SJCRH30 (cell line): ENCODE measurements at regions not wholly inside any gene's neighbourhood (a gene's known extent, or its start where the extent isn't known, plus 50 kb on each side); places are given as distances from the start of the nearest gene placed in this dataset.

Experiments
- DNase-seq, 2 experiments: peaks; one replicate each; pipeline ENCODE4 v3.0.0-alpha.2; 2015 to 2020
- H3K27ac ChIP-seq: fragments of 250-450 bp; sonication (Bioruptor Pico); 2 replicates; pipeline ENCODE4 v1.5.1; 2020; ENCODE audit warnings: mild to moderate bottlenecking, moderate library complexity
- H3K27me3 ChIP-seq: fragments of 250-450 bp; sonication (Bioruptor Pico); 2 replicates; pipeline ENCODE4 v1.5.1; 2020; ENCODE audit warnings: mild to moderate bottlenecking, moderate library complexity
- H3K36me3 ChIP-seq: fragments of 250-450 bp; sonication (Bioruptor Pico); 2 replicates; pipeline ENCODE4 v1.5.1; 2020; ENCODE audit warnings: mild to moderate bottlenecking, moderate library complexity
- H3K4me1 ChIP-seq: fragments of 250-450 bp; sonication (Bioruptor Pico); 2 replicates; pipeline ENCODE4 v1.5.1; 2020; ENCODE audit warnings: mild to moderate bottlenecking, moderate library complexity
- H3K4me3 ChIP-seq: fragments of 250-450 bp; sonication (Bioruptor Pico); 2 replicates; pipeline ENCODE4 v1.5.1; 2020; ENCODE audit warnings: mild to moderate bottlenecking, moderate library complexity
- H3K9me3 ChIP-seq: fragments of 250-450 bp; sonication (Bioruptor Pico); replicated peaks from 2 replicates; pipeline ENCODE4 v1.5.1; 2020; ENCODE audit warnings: mild to moderate bottlenecking, moderate library complexity

DNA sequence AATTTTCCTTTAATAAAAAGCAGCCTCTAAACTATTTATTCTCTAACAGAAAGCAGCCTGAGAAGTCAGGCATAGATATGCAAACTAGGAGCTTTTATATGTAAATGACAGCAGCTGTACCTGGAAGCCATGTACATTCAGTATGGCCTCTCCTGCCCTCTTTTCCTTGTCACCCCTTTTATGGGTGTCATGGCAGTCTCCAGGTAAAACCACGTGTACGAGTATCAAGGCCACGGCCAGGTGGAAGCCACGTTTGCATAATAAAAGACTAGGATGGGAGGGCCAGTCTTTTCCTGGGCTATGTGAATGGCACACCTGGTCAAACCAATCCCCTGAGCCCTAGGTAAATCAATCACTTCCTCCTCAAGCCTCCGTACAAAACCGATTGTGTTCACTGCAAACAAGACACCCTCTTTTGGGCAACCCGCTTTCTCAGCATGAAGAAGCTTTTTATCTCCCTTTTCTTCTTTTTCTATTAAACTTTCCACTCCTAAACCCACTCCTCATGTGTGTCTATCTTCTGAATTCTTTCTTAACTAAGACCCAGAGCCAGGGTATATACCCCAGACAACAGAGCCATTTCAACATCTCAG lies 419.5 kb upstream of the CTNND2 start:
- DNase-seq = no peak
- H3K27ac ChIP-seq = no peak overlapping the region
- no peak overlapping the region for H3K4me3 ChIP-seq
- H3K36me3 ChIP-seq = no peaks in the 10 kb centered on the region
- no peaks in the 10 kb centered on the region for H3K9me3 ChIP-seq
- H3K4me1 ChIP-seq = no peaks in the 10 kb centered on the region
- no peaks in the 10 kb centered on the region for H3K27me3 ChIP-seq

- Histone ChIP-seq H3K27ac (no peak overlapping the region), H3K27me3 (no peaks in the 10 kb centered on the region), H3K9me3 (no peaks in the 10 kb centered on the region), H3K36me3 (no peaks in the 10 kb centered on the region), H3K4me3 (no peak overlapping the region), H3K4me1 (no peaks in the 10 kb centered on the region)
- no peak for DNase-seq
Observed at GRCh38 chr5:12322042-12322441, 417.8 kb upstream of the CTNND2 start.

DNA sequence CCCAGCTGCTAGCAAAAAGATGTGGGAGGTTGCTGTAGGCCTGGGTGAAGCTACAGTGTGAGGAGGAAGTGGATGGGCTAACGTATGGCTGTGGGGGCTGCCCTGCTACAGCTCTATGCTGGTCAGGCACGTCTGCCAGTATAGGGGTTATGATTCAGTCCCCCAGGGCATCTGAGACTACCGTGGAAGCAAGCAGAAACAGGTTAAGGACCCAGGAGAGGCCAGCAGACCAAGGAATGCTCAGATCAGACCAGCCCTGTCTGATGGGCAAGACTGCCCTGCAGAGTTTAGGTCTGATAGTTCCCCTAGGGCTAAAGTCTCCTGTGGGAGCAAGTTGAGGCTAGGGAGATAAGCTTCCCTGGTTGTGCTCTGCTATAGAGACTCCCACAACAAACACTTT lies 416.1 kb upstream of the CTNND2 start:
- DNase-seq = no peak
- no peaks in the 10 kb centered on the region for H3K27me3 ChIP-seq
- no peak overlapping the region for H3K27ac ChIP-seq
- H3K9me3 ChIP-seq = no peaks in the 10 kb centered on the region
- no peaks in the 10 kb centered on the region for H3K36me3 ChIP-seq
- H3K4me3 ChIP-seq = no peak overlapping the region
- no peaks in the 10 kb centered on the region for H3K4me1 ChIP-seq

GRCh38 chr5:12316812-12317211 lies 412.6 kb upstream of the CTNND2 start:
- H3K4me1 ChIP-seq = no peaks in the 10 kb centered on the region
- H3K27ac ChIP-seq = no peak overlapping the region
- H3K4me3 ChIP-seq = no peak overlapping the region
- H3K27me3 ChIP-seq = no peaks in the 10 kb centered on the region
- DNase-seq = no peak
- H3K9me3 ChIP-seq = no peaks in the 10 kb centered on the region
- H3K36me3 ChIP-seq = no peaks in the 10 kb centered on the region

GRCh38 chr5:12315461-12315860 lies 411.2 kb upstream of the CTNND2 start:
- DNase-seq = no peak
- Histone ChIP-seq H3K27ac (no peak overlapping the region), H3K36me3 (no peaks in the 10 kb centered on the region)

DNA sequence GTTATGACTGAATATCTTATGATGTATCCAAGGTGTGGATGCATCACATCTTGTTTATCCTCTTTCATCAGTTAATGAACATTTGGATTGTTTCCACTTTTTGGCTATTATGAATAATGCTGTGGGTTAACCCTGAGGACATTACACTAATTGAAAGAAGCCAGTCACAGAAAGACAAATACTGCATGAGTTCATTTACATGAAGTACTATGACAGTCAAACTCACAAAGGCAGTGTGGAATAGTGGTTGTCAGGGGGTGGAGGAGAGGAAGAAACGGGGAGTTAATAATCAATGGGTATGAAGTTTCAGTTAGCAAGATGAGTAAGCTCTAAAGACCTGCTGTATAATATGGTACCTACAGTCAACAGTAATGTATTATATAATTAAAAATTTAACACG lies 409.4 kb upstream of the CTNND2 start:
- H3K9me3 ChIP-seq = no peaks in the 10 kb centered on the region
- no peaks in the 10 kb centered on the region for H3K4me1 ChIP-seq
- DNase-seq = no peak
- H3K27me3 ChIP-seq = no peaks in the 10 kb centered on the region
- H3K36me3 ChIP-seq = no peaks in the 10 kb centered on the region
- H3K4me3 ChIP-seq = no peak overlapping the region
- H3K27ac ChIP-seq = no peak overlapping the region

More at GRCh38 chr5:12315461-12315860, 411.2 kb upstream of the CTNND2 start:
- no peaks in the 10 kb centered on the region for H3K27me3 ChIP-seq
- H3K9me3 ChIP-seq = no peaks in the 10 kb centered on the region
- no peak overlapping the region for H3K4me3 ChIP-seq
- H3K4me1 ChIP-seq = no peaks in the 10 kb centered on the region

GRCh38 chr5:12312343-12312742 lies 408.1 kb upstream of the CTNND2 start:
- Histone ChIP-seq H3K4me3 (no peak overlapping the region), H3K27me3 (no peaks in the 10 kb centered on the region), H3K27ac (no peak overlapping the region), H3K9me3 (no peaks in the 10 kb centered on the region), H3K4me1 (no peaks in the 10 kb centered on the region), H3K36me3 (no peaks in the 10 kb centered on the region)
- no peak for DNase-seq

DNA sequence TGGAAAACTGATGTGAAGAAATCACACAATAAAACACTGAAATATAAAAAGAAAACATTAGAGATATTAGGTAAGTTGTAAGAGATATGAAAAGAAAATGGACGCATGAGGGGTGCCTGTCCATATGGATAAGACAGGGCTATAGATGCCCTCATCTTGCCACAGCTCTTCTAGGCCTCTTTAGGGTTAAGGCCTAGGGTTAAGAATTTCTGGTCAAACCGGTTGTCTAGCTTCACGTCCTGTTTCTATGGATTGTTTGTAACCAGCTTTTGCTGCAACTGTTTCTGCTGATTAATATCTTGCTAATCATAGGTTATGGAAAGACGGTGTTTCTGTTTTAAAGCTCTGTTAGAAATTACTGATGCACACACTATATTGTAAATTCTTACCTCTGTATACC lies 389.9 kb upstream of the CTNND2 start:
- H3K36me3 ChIP-seq = no peaks in the 10 kb centered on the region
- H3K4me3 ChIP-seq = no peak overlapping the region
- no peaks in the 10 kb centered on the region for H3K27me3 ChIP-seq
- H3K27ac ChIP-seq = no peak overlapping the region
- H3K9me3 ChIP-seq = no peaks in the 10 kb centered on the region
- no peaks in the 10 kb centered on the region for H3K4me1 ChIP-seq
- DNase-seq = no peak

- no peaks in the 10 kb centered on the region for H3K4me1 ChIP-seq
- H3K4me3 ChIP-seq = no peak overlapping the region
- DNase-seq = peak; percentile 1 to 50
- no peaks in the 10 kb centered on the region for H3K27me3 ChIP-seq
- H3K9me3 ChIP-seq = no peaks in the 10 kb centered on the region
- H3K27ac ChIP-seq = no peak overlapping the region
- no peaks in the 10 kb centered on the region for H3K36me3 ChIP-seq
Observed at GRCh38 chr5:12292610-12293204, 388.5 kb upstream of the CTNND2 start.

- Histone ChIP-seq H3K4me1 (no peaks in the 10 kb centered on the region), H3K36me3 (no peaks in the 10 kb centered on the region), H3K9me3 (no peaks in the 10 kb centered on the region), H3K27me3 (no peaks in the 10 kb centered on the region), H3K4me3 (no peak overlapping the region), H3K27ac (no peak overlapping the region)
- no peak for DNase-seq
Observed at GRCh38 chr5:12284604-12285003, 380.4 kb upstream of the CTNND2 start.

- Histone ChIP-seq H3K27me3 (no peaks in the 10 kb centered on the region), H3K4me1 (no peaks in the 10 kb centered on the region), H3K9me3 (no peaks in the 10 kb centered on the region), H3K4me3 (no peak overlapping the region), H3K27ac (no peak overlapping the region), H3K36me3 (no peaks in the 10 kb centered on the region)
- DNase-seq = no peak
Observed at GRCh38 chr5:12277504-12278192, 373.4 kb upstream of the CTNND2 start.

- Histone ChIP-seq H3K4me3 (no peak overlapping the region), H3K27ac (no peak overlapping the region), H3K27me3 (no peaks in the 10 kb centered on the region), H3K36me3 (no peaks in the 10 kb centered on the region), H3K9me3 (no peaks in the 10 kb centered on the region), H3K4me1 (no peaks in the 10 kb centered on the region)
- DNase-seq = no peak
Observed at GRCh38 chr5:12274236-12274635, 370.0 kb upstream of the CTNND2 start.

DNA sequence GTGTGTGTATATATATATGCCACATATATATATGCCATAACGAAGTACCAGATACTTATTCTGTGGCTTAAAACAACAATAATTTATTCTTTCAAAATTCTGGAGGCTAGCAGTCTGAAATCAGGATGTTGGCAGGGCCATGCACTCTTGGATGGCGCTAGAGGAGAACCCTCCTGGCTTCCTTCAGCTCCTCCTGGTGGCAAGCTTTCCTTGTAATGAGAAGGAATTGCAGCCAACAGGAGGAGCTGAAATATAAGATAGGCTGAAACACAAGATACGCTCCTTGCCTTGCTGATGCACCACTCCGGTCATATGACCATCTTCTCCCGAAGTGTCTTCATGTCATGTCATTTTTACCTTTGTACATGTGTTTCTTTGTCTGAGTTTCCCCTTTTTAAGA lies 368.1 kb upstream of the CTNND2 start:
- H3K36me3 ChIP-seq = no peaks in the 10 kb centered on the region
- H3K9me3 ChIP-seq = no peaks in the 10 kb centered on the region
- H3K4me3 ChIP-seq = no peak overlapping the region
- DNase-seq = no peak
- H3K27me3 ChIP-seq = no peaks in the 10 kb centered on the region
- H3K27ac ChIP-seq = no peak overlapping the region
- no peaks in the 10 kb centered on the region for H3K4me1 ChIP-seq

DNA sequence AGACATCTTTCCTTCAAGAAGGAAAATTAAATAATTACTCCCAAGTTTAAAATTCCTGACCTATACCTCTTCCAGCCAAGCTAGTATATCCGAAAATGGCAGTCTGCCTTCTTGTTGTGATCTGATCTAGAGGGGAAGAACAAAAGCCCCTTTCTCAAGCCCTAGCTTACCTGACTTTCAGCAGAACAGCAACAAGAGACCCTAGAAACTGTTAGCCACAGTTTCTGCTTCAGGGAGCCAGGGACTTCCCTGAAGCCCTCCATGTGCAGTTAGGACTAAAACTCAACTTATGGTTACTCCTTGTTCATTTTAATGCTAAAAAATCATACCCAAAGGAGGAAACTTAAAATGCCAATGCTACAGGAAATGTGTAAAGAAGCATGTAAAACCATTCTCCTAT lies 366.7 kb upstream of the CTNND2 start:
- Histone ChIP-seq H3K27ac (no peak overlapping the region), H3K4me3 (no peak overlapping the region), H3K36me3 (no peaks in the 10 kb centered on the region), H3K9me3 (no peaks in the 10 kb centered on the region), H3K27me3 (no peaks in the 10 kb centered on the region), H3K4me1 (no peaks in the 10 kb centered on the region)
- DNase-seq = no peak

- Histone ChIP-seq H3K4me3 (no peak overlapping the region), H3K4me1 (no peaks in the 10 kb centered on the region), H3K9me3 (no peaks in the 10 kb centered on the region), H3K36me3 (no peaks in the 10 kb centered on the region), H3K27ac (no peak overlapping the region), H3K27me3 (no peaks in the 10 kb centered on the region)
- DNase-seq = no peak
Observed at GRCh38 chr5:12269164-12269563, 364.9 kb upstream of the CTNND2 start.

- no peaks in the 10 kb centered on the region for H3K9me3 ChIP-seq
- no peaks in the 10 kb centered on the region for H3K36me3 ChIP-seq
- no peak overlapping the region for H3K4me3 ChIP-seq
- no peak for DNase-seq
- H3K4me1 ChIP-seq = no peaks in the 10 kb centered on the region
- no peak overlapping the region for H3K27ac ChIP-seq
- no peaks in the 10 kb centered on the region for H3K27me3 ChIP-seq
Observed at GRCh38 chr5:12258549-12258948, 354.3 kb upstream of the CTNND2 start.
